ENCODE measurements at regions not wholly inside any gene's neighbourhood (a gene's known extent, or its start where the extent isn't known, plus 50 kb on each side); places are given as distances from the start of the nearest gene placed in this dataset.

GRCh38 chr16:26992666-26993349 is 73.9 kb upstream of the C16orf82 start:
- no peak for DNase-seq

GRCh38 chr16:26993511-26993910 is 73.2 kb upstream of the C16orf82 start:
- DNase-seq = no peak

DNA sequence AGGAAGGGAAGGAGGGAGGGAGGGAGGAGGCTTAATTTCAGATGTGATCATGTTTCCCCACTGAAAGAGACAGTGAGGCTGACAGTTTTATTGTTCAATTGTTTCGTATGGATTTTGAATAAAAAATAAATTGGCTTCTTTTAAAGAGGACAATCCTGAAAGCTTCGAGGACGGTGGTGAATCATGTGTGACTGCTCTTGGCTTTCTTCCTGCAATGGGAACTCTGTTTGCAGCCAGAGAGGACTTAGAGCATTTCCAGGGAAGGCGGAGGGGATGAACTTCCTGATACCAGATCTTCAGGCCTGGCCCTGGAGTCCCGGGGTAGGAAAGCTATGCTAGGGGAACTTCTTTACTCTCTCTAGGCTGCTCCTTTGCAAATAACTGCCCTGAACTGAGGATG is 72.8 kb upstream of the C16orf82 start:
- no peak for DNase-seq

- no peak for DNase-seq
Observed at GRCh38 chr16:26995522-26995921, 71.2 kb upstream of the C16orf82 start.

- DNase-seq = no peak
Observed at GRCh38 chr16:27005386-27005785, 61.3 kb upstream of the C16orf82 start.
